K562 (cell line): ENCODE measurements at regions not wholly inside any gene's neighbourhood (a gene's known extent, or its start where the extent isn't known, plus 50 kb on each side); places are given as distances from the start of the nearest gene placed in this dataset.

Experiments used
- ATAC-seq: fragments of 200-7000 bp; cut with Tn5 transposase; 3 replicates; pipeline ENCODE4 v1.9.1; 2020; ENCODE audit warnings: moderate library complexity
- BruUV-seq: library from RNA; stranded (reverse); fragments of 400-500 nt; replicated peaks from 2 replicates; lab custom pipeline; 2021; lab: Mats Ljungman, UMichigan
- CTCF ChIA-PET: fragments of 300-600 bp; formaldehyde crosslinking; extraction: SDS; loops from one replicate; lab custom pipeline; 2021; ENCODE audit warnings: low intra/inter-chr PET ratio; lab: Yijun Ruan, JAX
- POLR2A ChIA-PET: fragments of 300-600, 350-650 bp; sonication (Branson Sonifier 250); formaldehyde crosslinking; extraction: SDS; loops from one replicate; lab custom pipeline; 2021; ENCODE audit warnings: antibody characterized with exemption, inconsistent platforms; lab: Yijun Ruan, JAX
- DNase-seq, 4 experiments: peaks; one replicate each; pipeline versions ENCODE4 v3.0.0 to v3.0.0-alpha.2; 2011 to 2018; ENCODE audit warnings: low spot score in 3 of 4, mixed read lengths in 3 of 4; ENCODE audit errors: extremely low read depth in 1 of 4
- FAIRE-seq: peaks from 2 replicates; lab custom pipeline; 2011; peaks lifted over from hg19 to GRCh38; lab: Jason Lieb, UNC
- H2AFZ ChIP-seq: 2 replicates; pipeline ENCODE4 v1.6.0; 2011; ENCODE audit warnings: low read depth, low read length, control low read depth, inconsistent platforms
- H3K27ac ChIP-seq: fragments of 200-600 bp; 3 replicates; pipeline ENCODE4 v1.8.0; 2011; ENCODE audit warnings: low read depth, mild to moderate bottlenecking, control low read depth, inconsistent platforms, low read length, moderate library complexity, mixed read lengths; ENCODE audit errors: extremely low read depth
- H3K27me3 ChIP-seq, 2 experiments: fragments of 300-600 bp in 1 of 2; 2 replicates in 1 of 2; 3 replicates in 1 of 2; pipeline versions ENCODE4 v1.6.0 to v1.8.0; 2011; ENCODE audit warnings: inconsistent platforms in 2 of 2, low read length in 2 of 2, mild to moderate bottlenecking in 1 of 2, mixed read lengths in 1 of 2, moderate library complexity in 1 of 2; ENCODE audit not compliant: control insufficient read depth in 2 of 2, insufficient read depth in 2 of 2
- H3K36me3 ChIP-seq: fragments of 300-600 bp; 3 replicates; pipeline ENCODE4 v1.8.0; 2011; ENCODE audit warnings: mild to moderate bottlenecking, low read length, inconsistent platforms; ENCODE audit not compliant: control insufficient read depth, insufficient read depth
- H3K4me1 ChIP-seq, 2 experiments: fragments of 200-600 bp in 1 of 2; replicated peaks in 1 of 2; 2 replicates in 1 of 2; 3 replicates in 1 of 2; pipeline versions ENCODE4 v1.5.1 to v1.8.0; 2011; ENCODE audit warnings: inconsistent platforms in 2 of 2, low read length in 2 of 2, mild to moderate bottlenecking in 1 of 2, mixed read lengths in 1 of 2, moderate library complexity in 1 of 2; ENCODE audit not compliant: control insufficient read depth in 2 of 2, insufficient read depth in 2 of 2
- H3K4me2 ChIP-seq: 2 replicates; pipeline ENCODE4 v1.6.1; 2011; ENCODE audit warnings: low read length, control low read depth, inconsistent platforms, mixed read lengths; ENCODE audit not compliant: insufficient read depth
- H3K4me3 ChIP-seq: fragments of 200-600 bp; sonication (generic), shearing (Covaris generic); 2 replicates; pipeline ENCODE4 v1.5.1; 2016; ENCODE audit warnings: control low read depth, inconsistent platforms
- H3K79me2 ChIP-seq: fragments of 200-600 bp; 3 replicates; pipeline ENCODE4 v1.8.0; 2011; ENCODE audit warnings: low read length, inconsistent platforms; ENCODE audit not compliant: control insufficient read depth, insufficient read depth
- H3K9ac ChIP-seq, 2 experiments: 2 replicates each; pipeline versions ENCODE4 v1.6.0 to v1.6.1; 2011; ENCODE audit warnings: low read depth in 2 of 2, low read length in 2 of 2, control low read depth in 1 of 2, inconsistent platforms in 1 of 2, mild to moderate bottlenecking in 1 of 2, mixed read lengths in 1 of 2; ENCODE audit not compliant: insufficient read depth in 1 of 2
- H3K9me1 ChIP-seq: one replicate; pipeline ENCODE4 v1.6.0; 2011; ENCODE audit warnings: inconsistent platforms, mild to moderate bottlenecking, low read length, moderate library complexity; ENCODE audit not compliant: control insufficient read depth, insufficient read depth
- H3K9me3 ChIP-seq: replicated peaks from 2 replicates; pipeline ENCODE4 v1.5.1; 2011; ENCODE audit warnings: low read depth, low read length, inconsistent platforms; ENCODE audit not compliant: control insufficient read depth, insufficient read depth
- H4K20me1 ChIP-seq: replicated peaks from 2 replicates; pipeline ENCODE4 v1.6.1; 2011; ENCODE audit warnings: low read length, inconsistent platforms, mixed read lengths; ENCODE audit not compliant: control insufficient read depth, insufficient read depth
- EWSR1 ChIP-seq: fragments of 450-650 bp; IDR thresholded peaks from 2 replicates; pipeline ENCODE4 v1.6.1; 2018; ENCODE audit warnings: borderline replicate concordance, mild to moderate bottlenecking, low read depth, moderate library complexity; ENCODE audit not compliant: partially characterized antibody
- KAT2B ChIP-seq: IDR thresholded peaks from one replicate; pipeline ENCODE4 v1.6.1; 2012; ENCODE audit warnings: low read depth, mild to moderate bottlenecking, control low read depth, inconsistent platforms, low read length, moderate library complexity
- KLF16 ChIP-seq: IDR thresholded peaks from 2 replicates; pipeline ENCODE4 v1.6.1; 2016; ENCODE audit warnings: antibody characterized with exemption
- LEF1 ChIP-seq: fragments of 450-650 bp; IDR thresholded peaks from 2 replicates; pipeline ENCODE4 v1.6.1; 2016; ENCODE audit warnings: mild to moderate bottlenecking
- NR2C1 ChIP-seq, 2 experiments: fragments of 450-650 bp; IDR thresholded peaks; 2 replicates each; pipeline ENCODE4 v1.6.1; 2017; ENCODE audit warnings: mild to moderate bottlenecking in 2 of 2, antibody characterized with exemption in 1 of 2, inconsistent platforms in 1 of 2, missing compliant biosample characterization in 1 of 2, missing genetic modification characterization in 1 of 2
- ZNF561 ChIP-seq: fragments of 450-650 bp; formaldehyde crosslinking; conservative IDR thresholded peaks from 2 replicates; pipeline ENCODE4 v1.4.0; 2020; ENCODE audit warnings: mild to moderate bottlenecking, moderate library complexity
- ZSCAN32 ChIP-seq: fragments of 450-650 bp; formaldehyde crosslinking; IDR thresholded peaks from 2 replicates; pipeline ENCODE4 v1.4.0; 2020; ENCODE audit warnings: mild to moderate bottlenecking, moderate library complexity
- WGBS: fragments of 100-300 bp; shearing (Covaris generic); methylation state at CpG from one replicate; pipeline ENCODE4 v1.1.6; 2016; ENCODE audit warnings: low coverage, mixed read lengths; ENCODE audit not compliant: insufficient coverage; ENCODE audit errors: missing lambda C conversion rate; 5-methylcytosine and 5-hydroxymethylcytosine counted together
- in situ Hi-C: fragments of 300-500 bp; cut with MboI; formaldehyde crosslinking; loops from 4 replicates; pipeline ENCODE4 v1.15.0; 2018; ENCODE audit warnings: inconsistent platforms, mixed read lengths
- intact Hi-C: fragments of 100-400 bp; cut with micrococcal nuclease; formaldehyde crosslinking; loops from 2 replicates; pipeline ENCODE4 v1.14.2; 2022
- TF ChIP-seq, protein P1 (sequence below): IDR thresholded peaks from 3 replicates; pipeline ENCODE4 v1.6.1; 2011; ENCODE audit warnings: borderline replicate concordance, mild to moderate bottlenecking; ENCODE audit not compliant: insufficient read length, insufficient read depth
- TF ChIP-seq, protein P2 (sequence below): IDR thresholded peaks from 2 replicates; pipeline ENCODE4 v1.6.1; 2016; ENCODE audit warnings: missing genetic modification characterization, missing compliant biosample characterization
- TF ChIP-seq, protein P3 (sequence below): fragments of 450-650 bp; IDR thresholded peaks from 2 replicates; pipeline ENCODE4 v1.7.0; 2016; ENCODE audit warnings: borderline replicate concordance

DNA sequence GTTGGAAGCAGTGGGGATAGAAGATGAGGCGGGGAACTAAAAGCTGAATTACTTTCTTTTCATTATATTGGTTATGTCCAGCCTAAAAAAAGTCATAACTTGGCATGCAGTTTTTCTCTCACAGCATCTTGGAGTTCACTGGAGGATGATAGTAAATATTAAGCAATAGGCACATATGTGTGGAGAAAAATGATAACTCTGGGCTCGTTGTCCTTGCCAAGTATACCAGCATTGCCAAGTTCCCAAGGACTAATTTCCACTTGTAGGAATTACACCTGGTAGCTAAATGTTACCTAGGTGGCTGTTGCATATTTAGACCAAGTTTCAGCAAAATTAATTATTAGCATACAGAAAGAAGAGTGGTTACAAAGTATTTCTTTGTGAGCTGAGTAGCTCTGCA lies 1007.6 kb downstream of the ANKRD7 start:
- intact Hi-C loops (no loop called here), in situ Hi-C loops (no loop called here)
- FAIRE-seq (no peak), DNase-seq (no peak), ATAC-seq (no peak)
- Histone ChIP-seq H3K4me2 (no peak overlapping the region), H2AFZ (no peak overlapping the region), H4K20me1 (no peaks in the 10 kb centered on the region), H3K79me2 (no peaks in the 10 kb centered on the region), H3K36me3 (no peaks in the 10 kb centered on the region), H3K27me3 (no peaks in the 10 kb centered on the region), H3K4me3 (no peak overlapping the region), H3K4me1 (no peaks in the 10 kb centered on the region), H3K9me3 (no peaks in the 10 kb centered on the region; the same call in 1 of the 2 replicates), H3K9me1 (no peaks in the 10 kb centered on the region), H3K9ac (no peak overlapping the region), H3K27ac (no peak overlapping the region)
- CTCF ChIA-PET: no interaction called here
- TF ChIP-seq ZNF561 (CRISPR knock-in tag) (no peak), ZSCAN32 (no peak), LEF1 (no peak), NR2C1 (IDR thresholded peaks at IDR 0.05) (no peak), NR2C1 (tag; IDR thresholded peaks at IDR 0.05) (no peak), KLF16 (no peak), KAT2B (no peak), EWSR1 (no peak)
- TF ChIP-seq, protein P1, sequence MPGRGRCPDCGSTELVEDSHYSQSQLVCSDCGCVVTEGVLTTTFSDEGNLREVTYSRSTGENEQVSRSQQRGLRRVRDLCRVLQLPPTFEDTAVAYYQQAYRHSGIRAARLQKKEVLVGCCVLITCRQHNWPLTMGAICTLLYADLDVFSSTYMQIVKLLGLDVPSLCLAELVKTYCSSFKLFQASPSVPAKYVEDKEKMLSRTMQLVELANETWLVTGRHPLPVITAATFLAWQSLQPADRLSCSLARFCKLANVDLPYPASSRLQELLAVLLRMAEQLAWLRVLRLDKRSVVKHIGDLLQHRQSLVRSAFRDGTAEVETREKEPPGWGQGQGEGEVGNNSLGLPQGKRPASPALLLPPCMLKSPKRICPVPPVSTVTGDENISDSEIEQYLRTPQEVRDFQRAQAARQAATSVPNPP: no peak
- TF ChIP-seq, protein P2, sequence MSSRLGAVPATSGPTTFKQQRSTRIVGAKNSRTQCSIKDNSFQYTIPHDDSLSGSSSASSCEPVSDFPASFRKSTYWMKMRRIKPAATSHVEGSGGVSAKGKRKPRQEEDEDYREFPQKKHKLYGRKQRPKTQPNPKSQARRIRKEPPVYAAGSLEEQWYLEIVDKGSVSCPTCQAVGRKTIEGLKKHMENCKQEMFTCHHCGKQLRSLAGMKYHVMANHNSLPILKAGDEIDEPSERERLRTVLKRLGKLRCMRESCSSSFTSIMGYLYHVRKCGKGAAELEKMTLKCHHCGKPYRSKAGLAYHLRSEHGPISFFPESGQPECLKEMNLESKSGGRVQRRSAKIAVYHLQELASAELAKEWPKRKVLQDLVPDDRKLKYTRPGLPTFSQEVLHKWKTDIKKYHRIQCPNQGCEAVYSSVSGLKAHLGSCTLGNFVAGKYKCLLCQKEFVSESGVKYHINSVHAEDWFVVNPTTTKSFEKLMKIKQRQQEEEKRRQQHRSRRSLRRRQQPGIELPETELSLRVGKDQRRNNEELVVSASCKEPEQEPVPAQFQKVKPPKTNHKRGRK (tag): no peak
- TF ChIP-seq, protein P3, sequence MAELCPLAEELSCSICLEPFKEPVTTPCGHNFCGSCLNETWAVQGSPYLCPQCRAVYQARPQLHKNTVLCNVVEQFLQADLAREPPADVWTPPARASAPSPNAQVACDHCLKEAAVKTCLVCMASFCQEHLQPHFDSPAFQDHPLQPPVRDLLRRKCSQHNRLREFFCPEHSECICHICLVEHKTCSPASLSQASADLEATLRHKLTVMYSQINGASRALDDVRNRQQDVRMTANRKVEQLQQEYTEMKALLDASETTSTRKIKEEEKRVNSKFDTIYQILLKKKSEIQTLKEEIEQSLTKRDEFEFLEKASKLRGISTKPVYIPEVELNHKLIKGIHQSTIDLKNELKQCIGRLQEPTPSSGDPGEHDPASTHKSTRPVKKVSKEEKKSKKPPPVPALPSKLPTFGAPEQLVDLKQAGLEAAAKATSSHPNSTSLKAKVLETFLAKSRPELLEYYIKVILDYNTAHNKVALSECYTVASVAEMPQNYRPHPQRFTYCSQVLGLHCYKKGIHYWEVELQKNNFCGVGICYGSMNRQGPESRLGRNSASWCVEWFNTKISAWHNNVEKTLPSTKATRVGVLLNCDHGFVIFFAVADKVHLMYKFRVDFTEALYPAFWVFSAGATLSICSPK: no peak
- WGBS: 2% methylated on average over 2 of the region's 2 CpGs
- POLR2A ChIA-PET: no interaction called here
- BruUV-seq: no TSS peak
